Body of pancreas (tissue), 4 donors: ENCODE measurements at regions not wholly inside any gene's neighbourhood (a gene's known extent, or its start where the extent isn't known, plus 50 kb on each side); places are given as distances from the start of the nearest gene placed in this dataset.

Source experiments
- ATAC-seq: fragments of 150-250 bp; one replicate; pipeline ENCODE4 v1.9.1; 2016
- DNase-seq, 4 donors: peaks; one replicate each; pipeline ENCODE4 v3.0.0-alpha.2; 2019
- H3K27ac ChIP-seq, 4 donors: fragments of 200-600 bp; sonication (generic); 1 replicate in 3 of 4; 2 replicates in 1 of 4; pipeline versions ENCODE4 v1.5.1 to v1.6.1; 2016 to 2019; ENCODE audit warnings: mild to moderate bottlenecking in 1 of 4, mixed read lengths in 1 of 4, moderate library complexity in 1 of 4
- H3K27me3 ChIP-seq, 2 donors: fragments of 200-600 bp; sonication (generic); one replicate each; pipeline ENCODE4 v1.6.0; 2016; ENCODE audit warnings: mild to moderate bottlenecking in 1 of 2
- H3K36me3 ChIP-seq, 2 donors: fragments of 200-600 bp; sonication (generic); replicated peaks in 1 of 2; 2 replicates each; pipeline ENCODE4 v1.5.1; 2016; ENCODE audit warnings: low read depth in 2 of 2; ENCODE audit not compliant: insufficient read depth in 1 of 2
- H3K4me1 ChIP-seq: fragments of 200-600 bp; sonication (generic); one replicate; pipeline ENCODE4 v1.6.0; 2016
- H3K4me3 ChIP-seq, 2 donors: fragments of 200-600 bp; sonication (generic); 1 replicate in 1 of 2; 2 replicates in 1 of 2; pipeline ENCODE4 v1.5.1; 2016 to 2019
- H3K9me3 ChIP-seq, 3 donors: fragments of 200-600 bp; sonication (generic); 1 replicate in 2 of 3; 2 replicates in 1 of 3; pipeline ENCODE4 v1.5.1; 2016
- CTCF ChIP-seq, 7 experiments: fragments of 450-650 bp in 4 of 7; fragments of 200-600 bp in 3 of 7; sonication (generic) in 3 of 7; IDR thresholded peaks; one replicate each; pipeline ENCODE4 v1.5.1; 2016 to 2019; ENCODE audit warnings: antibody characterized with exemption in 7 of 7
- POLR2A ChIP-seq, 3 donors: fragments of 450-650 bp; IDR thresholded peaks; one replicate each; pipeline ENCODE4 v1.6.1; 2016; ENCODE audit warnings: antibody characterized with exemption in 3 of 3, mild to moderate bottlenecking in 2 of 3
- WGBS, 2 donors: methylation state at CpG; one replicate each; pipeline ENCODE4 v1.1.5; 2017; 5-methylcytosine and 5-hydroxymethylcytosine counted together
- intact Hi-C: fragments of 100-400 bp; cut with DNase I; formaldehyde crosslinking; loops from one replicate; pipeline ENCODE4 v1.15.1; 2023

GRCh38 chr1:84753516-84754385 is 63.5 kb upstream of the SSX2IP start:
- H3K4me3 ChIP-seq = no peak overlapping the region
- H3K36me3 ChIP-seq = no peaks in the 10 kb centered on the region
- no peaks in the 10 kb centered on the region for H3K4me1 ChIP-seq
- DNase-seq = peak; percentile 75 to 77 (median 76)
- peak; percentile 87 for ATAC-seq
- no peak overlapping the region for H3K27ac ChIP-seq
- H3K27me3 ChIP-seq = no peaks in the 10 kb centered on the region
- no peak for TF ChIP-seq POLR2A (IDR thresholded peaks at IDR 0.05)
- peak; percentile 80 to 96 (median 90) for TF ChIP-seq CTCF (IDR thresholded peaks at IDR 0.05)
- 37 to 42% methylated on average over 16 of the region's 16 CpGs for WGBS, 2 donors
- intact Hi-C loops = loop anchor here (5.0 to 10.0 kb wide), 2 partner anchors 129 to 316 kb away; no protein-coding TSS in a partner anchor
- no peaks in the 10 kb centered on the region for H3K9me3 ChIP-seq

GRCh38 chr1:84750110-84750730 is 60.0 kb upstream of the SSX2IP start:
- ATAC-seq (peak; percentile 38), DNase-seq (no peak)
- H3K9me3 ChIP-seq = no peaks in the 10 kb centered on the region
- H3K4me3 ChIP-seq = no peak overlapping the region
- H3K27ac ChIP-seq = peak overlapping the region in 1 of 4 donors; percentile 8
- intact Hi-C loops = loop anchor here (5.0 to 10.0 kb wide), 2 partner anchors 125 to 313 kb away; no protein-coding TSS in a partner anchor
- WGBS, 2 donors = 39 to 46% methylated on average over 6 of the region's 6 CpGs
- H3K4me1 ChIP-seq = no peaks in the 10 kb centered on the region
- TF ChIP-seq CTCF (IDR thresholded peaks at IDR 0.05) (no peak), POLR2A (IDR thresholded peaks at IDR 0.05) (no peak)
- no peaks in the 10 kb centered on the region for H3K27me3 ChIP-seq
- no peaks in the 10 kb centered on the region for H3K36me3 ChIP-seq

GRCh38 chr1:84749427-84749826 is 59.2 kb upstream of the SSX2IP start:
- intact Hi-C loops = no loop called here

GRCh38 chr1:84748364-84748763 is 58.1 kb upstream of the SSX2IP start:
- Histone ChIP-seq H3K4me3 (no peak overlapping the region), H3K9me3 (no peaks in the 10 kb centered on the region), H3K27me3 (no peaks in the 10 kb centered on the region), H3K36me3 (no peaks in the 10 kb centered on the region), H3K4me1 (no peaks in the 10 kb centered on the region), H3K27ac (no peak overlapping the region)
- no peak for DNase-seq
- intact Hi-C loops = no loop called here
- no peak for TF ChIP-seq POLR2A (IDR thresholded peaks at IDR 0.05)
- no peak for TF ChIP-seq CTCF (IDR thresholded peaks at IDR 0.05)
- WGBS, 2 donors = 81 to 83% methylated on average over 3 of the region's 3 CpGs
- no peak for ATAC-seq

More at GRCh38 chr1:84749427-84749826, 59.2 kb upstream of the SSX2IP start:
- Histone ChIP-seq H3K9me3 (no peaks in the 10 kb centered on the region), H3K4me1 (no peaks in the 10 kb centered on the region), H3K36me3 (no peaks in the 10 kb centered on the region), H3K27ac (no peak overlapping the region), H3K4me3 (no peak overlapping the region), H3K27me3 (no peaks in the 10 kb centered on the region)
- 85 to 94% methylated on average over 2 of the region's 2 CpGs for WGBS, 2 donors
- DNase-seq (no peak), ATAC-seq (no peak)
- TF ChIP-seq CTCF (IDR thresholded peaks at IDR 0.05) = no peak
- TF ChIP-seq POLR2A (IDR thresholded peaks at IDR 0.05) = no peak
